ENCODE measurements at regions not wholly inside any gene's neighbourhood (a gene's known extent, or its start where the extent isn't known, plus 50 kb on each side); places are given as distances from the start of the nearest gene placed in this dataset.

DNA sequence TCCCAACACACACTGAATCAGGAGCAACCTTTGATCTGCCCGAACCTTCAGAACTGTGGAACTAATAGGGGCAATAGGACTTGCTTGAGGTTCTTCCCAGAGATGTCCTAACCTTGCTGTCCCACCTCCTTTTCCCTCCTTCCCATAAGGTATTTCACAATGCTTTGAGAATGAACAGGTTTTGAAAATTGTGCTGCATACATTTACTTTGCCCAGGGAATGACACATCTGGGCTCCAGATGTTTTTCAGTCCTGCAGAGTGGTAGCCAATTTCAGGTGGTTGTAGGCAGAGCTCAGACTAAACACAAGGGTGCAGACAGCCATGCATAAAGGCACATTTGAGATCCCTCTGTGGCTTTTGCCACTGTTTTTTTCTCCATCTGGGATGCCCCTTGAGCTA lies 206.7 kb upstream of the PWP1 start:
- no peak for DNase-seq

GRCh38 chr12:107480836-107481608 lies 204.6 kb upstream of the PWP1 start:
- no peak for DNase-seq

DNA sequence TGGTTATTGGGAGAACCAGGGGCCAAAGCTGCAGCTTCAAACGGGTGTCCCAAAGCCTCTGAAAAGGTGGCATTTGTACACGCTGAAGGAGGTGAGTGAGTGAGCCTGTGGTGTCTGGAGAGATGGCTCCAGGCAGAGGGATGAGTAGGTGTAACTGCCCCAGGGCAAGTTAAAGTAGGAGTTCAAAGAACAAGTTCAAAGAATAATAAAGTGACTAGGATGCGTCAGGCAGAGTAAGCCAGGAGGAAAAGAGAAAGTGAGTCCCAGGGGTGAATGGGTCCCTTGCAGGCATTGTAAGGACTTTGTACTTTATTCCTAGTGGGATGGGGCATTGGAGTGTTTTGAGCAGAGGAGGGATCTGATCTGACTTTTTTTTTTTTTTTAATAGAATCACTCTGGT lies 201.4 kb upstream of the PWP1 start:
- no peak for DNase-seq

DNA sequence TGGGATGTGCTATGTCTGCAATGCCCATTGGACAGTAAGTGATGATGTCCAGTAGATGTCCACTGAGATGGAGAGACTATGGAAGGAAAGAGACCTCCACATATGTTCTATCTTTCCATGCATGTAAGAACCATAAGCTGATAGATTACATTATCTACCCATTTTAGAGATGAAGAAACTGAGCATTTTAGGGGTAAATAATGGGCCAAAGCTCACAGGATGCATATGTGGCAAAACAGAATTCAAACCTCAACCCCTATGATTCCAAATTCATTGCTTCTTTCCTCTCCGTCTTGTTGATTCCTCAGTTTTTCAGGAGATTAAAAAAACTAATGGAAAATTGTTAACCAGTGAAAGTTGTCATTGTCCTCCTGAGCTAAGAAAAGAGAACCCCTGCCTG lies 200.7 kb upstream of the PWP1 start:
- DNase-seq: no peak

DNA sequence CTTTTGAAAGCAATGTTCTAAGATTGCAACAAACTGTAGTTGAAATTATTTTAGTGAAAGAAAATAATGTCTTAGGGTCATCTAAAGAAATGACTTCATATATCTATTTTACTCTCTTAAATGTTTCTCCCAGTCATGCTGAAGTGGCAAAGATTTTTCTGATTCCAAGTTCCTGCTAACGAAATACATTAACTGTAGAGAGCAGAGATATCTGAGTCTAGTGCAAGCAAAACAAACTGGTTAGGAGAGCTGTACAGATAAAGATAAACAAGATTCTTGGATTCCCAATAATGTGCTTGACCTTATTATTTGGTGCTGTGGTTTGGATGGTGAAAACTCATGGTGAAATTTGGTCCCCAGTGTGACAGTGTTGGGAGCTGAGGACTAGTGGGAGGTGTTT lies 199.9 kb upstream of the PWP1 start:
- no peak for DNase-seq

- DNase-seq: no peak
Observed at GRCh38 chr12:107486140-107486892, 199.3 kb upstream of the PWP1 start.

- DNase-seq: no peak
Observed at GRCh38 chr12:107487011-107487680, 198.5 kb upstream of the PWP1 start.

DNA sequence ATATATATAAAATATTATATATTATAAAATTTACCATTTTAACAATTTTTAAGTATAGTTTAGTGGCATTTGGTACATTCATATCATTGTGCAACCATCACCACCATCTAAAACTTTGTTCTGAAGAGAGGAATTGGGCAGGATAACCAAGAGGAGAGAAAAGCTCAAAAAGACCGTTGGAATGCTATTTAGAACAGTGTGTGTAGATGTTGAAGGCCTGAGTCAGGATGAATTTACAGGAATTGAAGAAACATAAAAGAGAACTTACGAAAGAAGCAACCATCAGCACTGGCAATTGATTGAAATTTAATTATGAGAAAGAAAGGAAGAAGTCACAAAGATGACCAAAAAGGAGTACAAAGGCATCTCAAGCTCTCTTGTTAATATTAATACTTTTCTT lies 196.9 kb upstream of the PWP1 start:
- no peak for DNase-seq

- no peak for DNase-seq
Observed at GRCh38 chr12:107490010-107490409, 195.6 kb upstream of the PWP1 start.

DNA sequence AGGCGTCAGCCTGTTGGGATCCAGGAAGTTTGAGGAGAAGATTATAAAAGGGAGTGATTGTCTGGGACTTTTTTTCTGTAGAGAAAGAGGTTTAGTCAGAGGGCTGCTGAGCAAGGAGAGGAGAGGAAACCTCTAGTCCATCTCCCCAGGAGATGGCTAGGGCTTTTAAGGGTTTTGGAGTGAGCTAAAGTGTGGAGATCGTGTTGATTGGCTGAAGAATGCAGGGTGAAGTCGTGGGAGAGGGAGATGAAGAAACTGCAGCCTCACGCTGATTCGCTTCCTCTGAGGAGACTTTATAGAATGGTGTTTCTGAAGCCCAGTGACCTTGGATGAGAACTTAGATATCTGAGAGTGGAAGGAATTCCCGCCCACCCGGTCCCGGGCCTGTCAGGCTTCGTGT lies 193.7 kb upstream of the PWP1 start:
- DNase-seq: no peak

DNA sequence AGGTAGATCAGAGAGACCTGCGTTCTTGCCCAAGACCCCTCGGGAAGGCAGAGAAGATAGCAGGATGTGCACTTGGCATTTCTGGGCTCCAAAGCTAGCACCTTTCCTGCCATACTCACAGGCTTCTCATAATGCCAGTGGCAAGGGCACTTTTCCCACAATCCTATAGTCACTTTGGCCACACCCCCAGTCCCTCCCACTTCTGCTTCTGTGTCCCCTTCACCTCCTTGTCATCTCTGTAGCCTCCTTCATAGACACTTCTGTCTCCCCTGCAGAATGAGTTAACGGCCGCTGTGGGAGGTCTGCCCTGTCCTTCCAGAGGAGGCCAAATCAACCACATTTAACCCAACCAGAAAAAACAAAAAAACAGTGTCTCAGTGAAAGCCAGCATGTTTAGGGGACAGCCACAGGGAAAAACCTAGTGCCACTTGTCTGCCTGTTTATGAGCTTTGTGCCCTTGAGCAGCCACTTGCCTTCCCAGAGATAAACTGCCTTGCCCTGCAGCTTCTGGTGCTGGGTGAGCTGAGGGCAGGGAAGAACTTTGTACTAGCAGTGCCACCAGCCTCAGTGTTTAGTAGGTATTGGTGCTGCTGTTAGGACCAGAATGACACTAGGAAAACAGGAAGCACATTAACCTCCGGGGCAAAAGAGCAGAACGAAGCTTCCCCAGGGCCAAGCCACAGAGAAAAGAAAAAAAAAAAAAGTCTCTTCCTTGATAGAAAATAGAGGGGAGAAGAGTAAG lies 193.0 kb upstream of the PWP1 start:
- DNase-seq: no peak

DNA sequence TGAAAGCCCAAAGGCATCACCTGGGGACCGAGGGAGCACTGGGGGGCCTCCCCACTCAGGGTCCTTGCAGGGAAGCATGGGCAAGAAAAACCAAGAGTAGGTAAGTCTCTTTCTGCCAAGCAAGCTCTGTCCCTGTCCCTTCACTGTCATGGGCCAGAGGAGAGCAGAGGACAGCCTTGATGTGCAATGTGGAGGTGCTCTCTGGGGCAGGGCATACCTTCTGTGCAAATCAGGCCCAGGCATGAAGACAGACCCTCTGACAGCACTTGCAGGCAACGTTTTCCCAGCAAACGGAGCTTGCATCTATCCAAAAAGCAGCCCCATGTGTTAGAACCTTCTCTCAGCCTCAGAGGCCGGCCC lies 192.5 kb upstream of the PWP1 start:
- DNase-seq: no peak

- no peak for DNase-seq
Observed at GRCh38 chr12:107493666-107494065, 191.9 kb upstream of the PWP1 start.

- no peak for DNase-seq
Observed at GRCh38 chr12:107494331-107494730, 191.3 kb upstream of the PWP1 start.

DNA sequence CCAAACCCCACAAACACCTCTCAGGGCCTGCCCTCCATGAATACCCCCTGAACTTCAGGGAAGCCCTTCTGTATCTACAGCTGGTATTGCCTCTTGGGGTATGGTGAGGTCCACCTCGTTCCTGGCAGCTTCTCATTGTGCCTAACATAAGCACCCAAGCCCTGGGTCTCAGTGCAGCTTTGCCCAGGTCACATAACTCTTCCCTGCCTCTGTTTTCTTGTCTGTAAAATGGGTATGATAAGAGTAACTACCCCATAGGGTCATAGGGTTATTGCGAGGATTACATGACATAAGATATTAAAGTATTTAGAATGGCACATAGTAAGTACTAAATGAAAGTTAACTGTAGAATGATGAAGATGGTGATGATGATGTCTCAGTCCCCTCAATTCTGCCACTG lies 190.0 kb upstream of the PWP1 start:
- DNase-seq: no peak

GRCh38 chr12:107497231-107497630 lies 188.4 kb upstream of the PWP1 start:
- no peak for DNase-seq

- DNase-seq: no peak
Observed at GRCh38 chr12:107500307-107500706, 185.3 kb upstream of the PWP1 start.

DNA sequence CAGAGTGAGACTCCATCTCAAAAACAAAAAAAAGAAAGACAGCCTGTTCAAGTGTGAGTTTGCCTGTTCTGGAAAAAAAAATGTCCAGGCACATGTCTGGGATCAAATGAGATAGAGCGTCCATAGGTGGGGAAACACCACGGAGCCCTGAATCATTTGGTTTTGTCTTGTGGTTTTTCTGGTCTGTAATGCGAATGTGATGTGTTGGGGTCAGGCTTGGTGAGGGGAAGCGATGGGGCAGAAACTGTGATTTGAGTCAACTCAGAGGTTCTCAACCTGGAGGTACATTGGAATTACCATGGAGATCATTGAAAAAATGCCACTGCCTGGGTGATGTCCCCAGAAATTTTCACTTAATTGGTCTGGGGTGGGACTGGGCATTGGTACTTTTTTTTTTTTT lies 183.9 kb upstream of the PWP1 start:
- DNase-seq: no peak

DNA sequence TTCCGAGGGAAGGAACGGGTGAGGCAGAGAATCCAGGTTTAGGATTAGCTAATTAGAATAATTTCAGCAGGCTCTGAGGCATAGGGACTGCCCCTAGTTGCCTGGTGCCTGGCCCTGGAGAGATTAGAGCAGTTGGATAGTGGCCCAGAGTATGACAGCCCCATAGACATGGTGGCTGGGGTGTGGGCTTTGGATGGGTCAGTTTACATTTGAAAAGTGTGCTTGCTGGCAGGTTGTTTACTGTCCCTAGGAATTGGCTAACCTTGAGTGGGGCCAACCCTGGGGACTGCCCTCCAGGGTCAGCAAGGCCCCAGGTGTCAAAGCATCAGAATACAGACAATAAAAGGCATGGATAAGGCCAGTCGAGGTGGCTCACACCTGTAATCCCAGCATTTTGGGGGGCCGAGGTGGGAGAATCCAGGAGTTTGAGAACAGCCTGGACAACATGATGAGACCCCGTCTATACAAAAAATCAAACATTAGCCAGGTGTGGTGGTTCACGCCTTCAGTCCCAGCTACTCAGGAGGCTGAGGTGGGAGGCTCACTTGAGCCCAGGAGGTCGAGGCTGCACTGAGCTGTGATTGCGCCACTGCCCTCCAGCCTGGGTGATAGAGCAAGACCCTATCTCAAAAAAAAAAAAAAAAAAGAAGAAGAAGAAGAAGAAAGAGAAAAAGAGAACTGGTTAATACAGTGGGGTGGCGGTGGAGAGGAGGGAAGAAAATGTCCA lies 182.3 kb upstream of the PWP1 start:
- DNase-seq: no peak

DNA sequence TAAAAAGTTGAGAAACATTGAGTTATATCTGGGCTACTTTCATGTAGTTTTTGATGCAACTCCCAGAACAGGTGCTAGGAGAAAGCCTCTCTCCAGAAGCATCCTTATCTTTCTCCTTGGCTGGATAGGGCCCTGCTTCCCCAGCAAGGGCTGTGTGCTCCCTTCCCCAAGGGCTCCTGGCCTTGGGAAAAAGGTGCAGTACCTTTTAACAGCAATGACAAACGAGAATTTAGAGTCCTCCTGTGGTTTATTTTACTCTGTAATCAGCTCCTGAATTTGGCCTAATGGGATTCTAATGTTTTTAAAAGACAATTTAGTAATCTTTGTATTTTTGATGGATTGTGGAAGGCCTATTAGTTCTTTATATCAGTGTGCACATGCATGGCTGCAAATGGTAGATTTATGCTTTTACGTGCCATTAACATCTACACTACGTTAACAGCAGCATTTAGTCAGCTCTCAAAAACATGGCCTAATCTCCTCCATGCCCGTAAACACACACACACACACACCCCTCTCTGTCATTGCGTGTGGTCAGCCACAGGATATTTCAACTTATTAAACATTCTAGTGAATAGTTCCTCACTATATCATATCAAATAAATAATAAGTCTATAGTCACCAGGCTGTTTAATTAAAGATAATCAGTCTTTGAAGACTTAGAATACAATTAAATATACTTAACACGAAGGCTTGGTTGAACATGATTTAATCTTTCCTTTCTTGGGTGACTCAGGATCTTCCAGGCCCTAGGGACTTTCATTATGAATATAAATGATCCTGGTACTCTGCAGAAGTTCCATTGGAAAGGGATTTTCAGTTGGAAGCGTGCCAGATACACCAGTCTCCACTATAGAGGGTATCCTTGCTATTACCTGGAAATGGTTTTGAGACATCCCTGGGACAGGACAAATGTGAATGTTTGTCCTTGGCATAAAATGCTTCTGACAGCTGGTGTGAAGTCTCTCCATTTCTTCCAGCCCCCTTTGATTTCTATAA lies 181.4 kb upstream of the PWP1 start:
- DNase-seq: peak; percentile 72

DNA sequence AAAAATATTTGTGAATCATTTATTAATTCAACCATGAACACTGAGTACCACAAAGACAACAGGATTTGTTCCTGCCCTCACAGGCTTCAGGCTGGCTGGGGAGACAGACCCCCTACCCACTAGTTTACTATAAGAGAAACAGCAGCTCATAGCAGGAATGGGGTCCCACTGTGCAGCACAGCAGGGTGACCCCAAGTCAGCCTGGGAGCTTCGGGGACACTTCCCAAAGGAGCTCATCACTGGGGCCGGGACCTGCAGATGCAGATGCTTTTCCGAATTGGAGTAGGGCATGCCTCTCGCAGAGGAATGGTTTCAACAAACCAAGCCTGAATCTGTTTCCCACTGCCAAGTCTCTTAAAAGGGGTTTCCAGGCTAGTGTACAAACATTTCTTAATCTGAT lies 176.2 kb upstream of the PWP1 start:
- DNase-seq: no peak

Data from NCI-H1436 treated with DMSO at 0.1 percent for 48 hours (cell line).